Ovary (tissue), 3 donors: ENCODE measurements at regions not wholly inside any gene's neighbourhood (a gene's known extent, or its start where the extent isn't known, plus 50 kb on each side); places are given as distances from the start of the nearest gene placed in this dataset.

ENCODE experiments used
- EP300 ChIP-seq: sonication (generic); formaldehyde crosslinking; IDR thresholded peaks from one replicate; pipeline ENCODE4 v1.6.1; 2017; ENCODE audit warnings: antibody characterized with exemption
- POLR2A ChIP-seq: fragments of 450-650 bp; IDR thresholded peaks from one replicate; pipeline ENCODE4 v1.6.1; 2017; ENCODE audit warnings: antibody characterized with exemption, mild to moderate bottlenecking, moderate library complexity
- TF ChIP-seq, protein P1 (sequence below), 3 donors: fragments of 450-650 bp in 2 of 3; fragments of 200-600 bp in 1 of 3; IDR thresholded peaks; one replicate each; pipeline versions ENCODE4 v1.5.1 to v1.8.0; 2016 to 2022; ENCODE audit warnings: antibody characterized with exemption in 3 of 3, mild to moderate bottlenecking in 1 of 3
- donor health status: DM: no; HTN: no; CAD: no.

DNA sequence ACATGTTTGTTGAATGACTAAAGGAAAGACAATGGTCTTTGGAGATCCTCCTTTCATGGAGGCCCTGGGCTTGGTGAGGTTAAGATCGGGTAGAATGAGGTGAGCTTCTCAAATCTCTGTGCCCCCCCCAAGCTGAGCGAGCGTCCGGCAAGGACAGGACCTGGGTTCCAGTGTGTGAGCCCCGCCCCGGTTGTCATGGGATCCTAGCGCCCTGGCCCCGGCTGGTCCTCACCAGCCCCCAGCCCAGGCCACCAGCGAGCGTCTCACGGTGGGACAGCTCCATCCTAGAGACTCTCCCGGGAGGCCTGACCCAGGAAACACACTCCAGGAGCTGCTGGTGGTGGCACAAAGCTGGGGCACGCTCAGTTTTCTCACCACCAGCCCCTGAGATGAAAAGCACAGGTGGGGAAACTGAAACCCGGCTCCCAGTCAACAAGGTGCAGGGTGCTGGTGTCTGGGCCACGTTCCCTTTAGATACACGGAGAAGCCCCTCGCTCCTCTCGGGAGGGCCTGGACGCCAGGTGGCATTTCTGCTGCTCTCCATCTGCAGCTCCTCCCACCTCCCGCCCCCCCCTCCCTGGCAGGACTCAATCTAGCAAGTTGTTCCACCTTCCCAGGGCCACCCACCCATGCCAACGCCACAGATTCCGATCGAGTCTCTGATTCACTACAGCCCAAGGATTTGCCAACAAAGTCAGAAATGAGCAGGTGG lies 131.3 kb upstream of the PPP1R26 start:
- TF ChIP-seq, protein P1, sequence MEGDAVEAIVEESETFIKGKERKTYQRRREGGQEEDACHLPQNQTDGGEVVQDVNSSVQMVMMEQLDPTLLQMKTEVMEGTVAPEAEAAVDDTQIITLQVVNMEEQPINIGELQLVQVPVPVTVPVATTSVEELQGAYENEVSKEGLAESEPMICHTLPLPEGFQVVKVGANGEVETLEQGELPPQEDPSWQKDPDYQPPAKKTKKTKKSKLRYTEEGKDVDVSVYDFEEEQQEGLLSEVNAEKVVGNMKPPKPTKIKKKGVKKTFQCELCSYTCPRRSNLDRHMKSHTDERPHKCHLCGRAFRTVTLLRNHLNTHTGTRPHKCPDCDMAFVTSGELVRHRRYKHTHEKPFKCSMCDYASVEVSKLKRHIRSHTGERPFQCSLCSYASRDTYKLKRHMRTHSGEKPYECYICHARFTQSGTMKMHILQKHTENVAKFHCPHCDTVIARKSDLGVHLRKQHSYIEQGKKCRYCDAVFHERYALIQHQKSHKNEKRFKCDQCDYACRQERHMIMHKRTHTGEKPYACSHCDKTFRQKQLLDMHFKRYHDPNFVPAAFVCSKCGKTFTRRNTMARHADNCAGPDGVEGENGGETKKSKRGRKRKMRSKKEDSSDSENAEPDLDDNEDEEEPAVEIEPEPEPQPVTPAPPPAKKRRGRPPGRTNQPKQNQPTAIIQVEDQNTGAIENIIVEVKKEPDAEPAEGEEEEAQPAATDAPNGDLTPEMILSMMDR (IDR thresholded peaks at IDR 0.05): no peak
- no peak for TF ChIP-seq POLR2A
- no peak for TF ChIP-seq EP300
